DMS79 treated with DMSO at 0.1 percent for 48 hours (cell line): ENCODE measurements at regions not wholly inside any gene's neighbourhood (a gene's known extent, or its start where the extent isn't known, plus 50 kb on each side); places are given as distances from the start of the nearest gene placed in this dataset.
"Not testable (repeated sequence)": the region's sequence is repeated elsewhere in the genome, so short reads cannot be mapped to it uniquely, and the experiment has no call there.

Experiments used
- DNase-seq: peaks from one replicate; lab custom pipeline; 2025; lab: John Stamatoyannopoulos, UW

DNA sequence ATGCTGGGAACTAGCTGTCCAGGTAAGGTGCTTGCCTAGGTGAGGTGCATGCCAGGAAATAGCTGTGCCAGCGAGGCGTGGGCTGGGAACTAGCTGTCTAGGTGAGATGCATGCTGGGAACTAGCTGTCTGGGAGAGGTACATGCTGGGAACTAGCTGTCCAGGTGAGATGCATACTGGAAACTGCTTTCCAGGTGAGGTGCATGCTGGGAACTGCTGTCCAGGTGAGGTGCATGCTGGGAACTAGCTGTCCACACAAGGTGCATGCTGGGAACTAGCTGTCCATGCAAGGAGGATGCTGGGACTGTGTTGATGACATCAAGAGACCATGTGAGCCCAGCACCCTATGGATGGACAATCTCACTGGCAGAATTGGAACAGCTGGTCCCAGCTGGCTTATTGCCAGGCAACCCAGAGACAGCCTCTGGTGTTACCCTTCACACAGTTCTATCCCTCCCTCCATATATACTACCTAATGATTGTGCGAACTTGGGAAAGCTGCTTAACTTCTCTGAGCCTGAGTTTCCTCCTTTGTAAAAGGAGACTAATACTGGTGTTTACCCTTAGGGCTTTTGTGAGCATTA is 479.9 kb upstream of the RBFOX1 start:
- no peak for DNase-seq

DNA sequence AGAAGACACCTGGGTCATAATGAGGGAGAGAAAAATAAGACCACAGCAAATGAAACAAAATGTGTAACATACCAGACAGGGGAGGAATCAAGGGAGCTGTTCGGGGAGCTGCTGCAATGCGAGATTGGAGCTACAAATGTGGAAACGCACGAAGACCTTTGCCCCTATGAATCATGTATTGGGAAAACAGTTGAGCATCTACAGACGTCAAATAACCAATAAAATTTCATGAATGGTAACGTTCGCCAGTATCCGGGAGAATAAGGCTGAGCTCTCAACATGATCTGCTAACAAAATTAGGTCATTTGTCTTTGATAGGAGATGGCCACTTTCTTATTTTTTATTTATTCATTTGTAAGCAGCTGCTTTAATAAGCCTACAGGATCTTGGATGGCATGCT is 486.2 kb upstream of the RBFOX1 start:
- no peak for DNase-seq

DNA sequence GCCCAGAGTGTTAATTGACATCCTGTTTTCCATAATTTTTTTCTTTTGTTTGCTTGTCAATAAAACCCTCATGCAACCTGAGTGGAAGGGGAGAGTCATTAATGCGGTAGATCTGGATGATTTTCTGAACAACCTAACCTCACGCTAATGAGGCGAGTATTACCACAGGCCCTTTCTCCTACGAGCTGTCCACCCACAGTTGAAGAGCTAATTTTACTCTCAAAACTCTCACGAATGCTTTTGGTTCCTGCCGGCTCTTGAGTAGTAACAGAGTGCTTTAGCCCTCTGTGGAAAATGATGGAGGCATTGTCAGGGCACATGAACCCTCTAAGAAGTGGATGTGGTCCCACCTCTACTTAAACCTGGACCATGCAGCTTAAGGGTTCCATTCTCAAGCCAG is 491.3 kb upstream of the RBFOX1 start:
- DNase-seq: peak; percentile 10

GRCh38 chr16:6837722-6838121 is 494.9 kb upstream of the RBFOX1 start:
- DNase-seq: no peak

- DNase-seq: no peak
These were observed 495.9 kb upstream of the RBFOX1 start for GRCh38 chr16:6836766-6837165.

DNA sequence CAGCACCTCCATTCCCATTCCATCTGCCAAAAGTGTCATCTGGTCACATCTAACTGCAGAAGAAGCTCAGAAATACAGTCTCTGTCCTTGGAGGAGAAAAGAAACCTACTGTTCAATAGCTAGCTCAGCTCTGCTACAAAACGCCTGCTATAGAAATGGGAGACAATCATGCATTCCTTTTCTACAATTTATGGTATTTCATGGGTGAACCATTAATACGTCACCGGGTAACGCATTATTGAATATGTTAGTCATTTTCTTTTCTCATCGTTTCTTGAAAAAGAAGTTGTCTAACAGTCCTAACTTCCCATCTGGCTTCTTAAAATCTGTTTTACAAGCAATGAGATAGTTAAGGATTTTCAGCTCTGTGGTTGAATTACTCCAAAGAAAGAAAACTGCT is 496.7 kb upstream of the RBFOX1 start:
- no peak for DNase-seq

DNA sequence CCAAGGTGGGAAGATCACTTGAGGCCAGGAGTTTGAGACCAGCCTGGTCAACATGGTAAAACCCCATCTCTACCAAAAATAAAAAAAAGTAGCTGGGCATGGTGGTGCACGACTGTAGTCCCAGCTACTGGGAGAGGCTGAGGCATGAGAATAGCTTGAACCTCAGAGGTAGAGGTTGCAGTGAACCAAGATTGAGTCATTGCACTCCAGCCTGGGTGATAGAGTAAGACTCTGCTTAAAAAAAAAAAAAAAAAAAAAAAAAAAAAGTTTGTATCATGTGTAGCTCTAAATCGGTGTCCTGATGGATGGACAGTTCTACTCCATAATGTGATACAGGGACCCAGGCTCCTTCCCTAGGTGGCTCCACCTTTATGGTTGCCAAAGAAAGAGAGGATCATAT is 497.1 kb upstream of the RBFOX1 start:
- DNase-seq: no peak

- no peak for DNase-seq
These were observed 504.0 kb upstream of the RBFOX1 start for GRCh38 chr16:6828690-6829089.

- DNase-seq: no peak
These were observed 504.7 kb upstream of the RBFOX1 start for GRCh38 chr16:6827931-6828330.

DNA sequence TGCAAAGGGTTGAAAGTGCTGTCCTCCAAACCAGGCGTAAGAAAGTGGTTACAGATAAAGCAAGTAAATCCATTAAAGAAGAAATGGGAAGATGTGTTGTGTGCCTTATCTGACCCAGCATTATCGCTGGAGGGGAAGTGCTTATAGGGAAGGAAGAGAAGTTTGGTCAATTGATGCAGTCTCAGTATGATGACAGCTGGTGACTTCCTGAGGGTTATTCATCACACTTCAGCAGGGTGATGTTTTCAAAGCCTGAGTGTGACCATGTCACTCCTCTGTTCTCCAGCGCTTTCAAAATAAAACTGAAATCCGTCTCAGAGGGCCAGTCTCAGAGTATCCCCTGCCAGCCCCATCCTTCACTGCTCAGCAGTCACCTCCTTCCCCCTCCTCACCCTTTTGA is 505.4 kb upstream of the RBFOX1 start:
- DNase-seq: no peak

DNA sequence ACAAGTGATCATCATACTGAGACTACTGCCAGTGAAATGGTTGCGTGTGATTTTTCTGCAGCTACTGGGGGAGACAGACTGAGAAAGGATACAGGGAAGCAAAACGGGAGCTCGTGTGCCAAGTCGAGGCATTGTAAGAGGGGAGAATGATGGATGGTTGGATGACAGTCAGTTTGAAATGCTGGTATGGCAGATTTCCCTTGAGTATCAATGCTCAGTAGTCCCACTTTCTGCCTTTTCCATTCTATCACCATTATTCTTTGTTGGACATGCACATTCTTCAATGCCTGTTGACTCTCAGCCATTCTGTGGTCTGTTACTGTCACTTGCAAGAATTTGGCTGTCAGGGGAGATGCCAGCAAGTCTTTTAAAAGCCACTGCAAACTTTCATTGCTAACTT is 510.6 kb upstream of the RBFOX1 start:
- DNase-seq: no peak

DNA sequence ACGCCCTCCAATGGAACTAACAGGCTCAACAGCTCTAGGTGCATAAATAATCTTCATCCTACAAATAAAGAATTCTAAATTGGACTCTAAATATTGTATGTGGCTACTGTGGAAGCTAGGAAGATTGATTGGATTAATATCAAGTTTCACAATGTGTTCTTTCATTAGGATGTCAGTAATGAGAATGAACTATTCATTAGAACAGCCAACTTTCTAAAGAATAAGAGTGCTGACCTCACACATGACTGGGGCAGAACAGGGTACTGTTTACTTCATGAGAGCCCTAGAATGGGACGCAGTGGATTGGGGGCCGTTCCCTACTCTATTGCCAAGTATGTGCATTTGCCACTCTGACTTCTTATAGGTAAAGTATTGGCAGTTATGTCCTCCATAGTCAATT is 528.2 kb upstream of the RBFOX1 start:
- no peak for DNase-seq

- DNase-seq: no peak
These were observed 529.5 kb upstream of the RBFOX1 start for GRCh38 chr16:6803176-6803575.

GRCh38 chr16:6797223-6797622 is 535.4 kb upstream of the RBFOX1 start:
- no peak for DNase-seq

- DNase-seq: no peak
These were observed 555.0 kb upstream of the RBFOX1 start for GRCh38 chr16:6777624-6778023.

- DNase-seq: no peak
These were observed 556.9 kb upstream of the RBFOX1 start for GRCh38 chr16:6775712-6776111.

DNA sequence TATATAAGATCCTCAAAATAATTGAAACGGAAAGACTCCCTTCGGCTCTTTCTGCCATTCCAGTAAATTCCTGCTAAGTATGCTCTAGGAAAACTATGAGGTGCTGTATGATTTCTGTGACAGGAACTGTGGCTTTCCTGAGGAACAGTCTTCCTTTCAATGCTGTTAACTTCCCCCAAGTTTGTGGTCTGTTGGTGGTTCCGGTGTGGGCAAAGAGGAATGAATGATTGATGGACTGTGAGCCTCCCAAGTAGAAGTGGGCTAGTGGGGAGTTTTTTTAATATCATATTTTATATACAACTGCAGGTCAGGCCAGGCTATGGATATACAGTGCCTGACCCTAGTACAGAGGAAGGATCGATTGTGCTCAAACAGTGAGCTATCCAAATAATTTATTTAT is 560.7 kb upstream of the RBFOX1 start:
- no peak for DNase-seq

- DNase-seq: no peak
These were observed 579.1 kb upstream of the RBFOX1 start for GRCh38 chr16:6753553-6753952.

- DNase-seq: no peak
These were observed 581.5 kb upstream of the RBFOX1 start for GRCh38 chr16:6751191-6751590.

DNA sequence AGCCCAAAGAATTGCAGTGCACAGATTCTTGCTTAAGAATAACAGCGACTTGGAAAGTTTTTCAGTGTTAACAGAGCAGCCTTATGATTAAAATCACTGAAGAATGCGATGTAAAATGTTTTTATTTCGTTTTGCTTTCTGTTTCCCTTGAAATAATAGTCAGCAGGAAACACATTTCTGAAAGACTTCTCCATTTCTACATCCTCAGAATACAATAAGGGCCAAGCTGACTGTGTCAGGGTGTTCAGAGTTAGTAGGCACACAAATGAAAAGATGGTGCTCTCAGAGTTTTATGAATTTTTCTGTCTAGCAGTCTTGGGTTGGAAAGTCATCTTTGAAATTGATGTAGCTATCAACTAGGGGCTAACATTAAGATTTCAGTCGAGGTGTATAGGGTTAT is 582.9 kb upstream of the RBFOX1 start:
- DNase-seq: no peak

DNA sequence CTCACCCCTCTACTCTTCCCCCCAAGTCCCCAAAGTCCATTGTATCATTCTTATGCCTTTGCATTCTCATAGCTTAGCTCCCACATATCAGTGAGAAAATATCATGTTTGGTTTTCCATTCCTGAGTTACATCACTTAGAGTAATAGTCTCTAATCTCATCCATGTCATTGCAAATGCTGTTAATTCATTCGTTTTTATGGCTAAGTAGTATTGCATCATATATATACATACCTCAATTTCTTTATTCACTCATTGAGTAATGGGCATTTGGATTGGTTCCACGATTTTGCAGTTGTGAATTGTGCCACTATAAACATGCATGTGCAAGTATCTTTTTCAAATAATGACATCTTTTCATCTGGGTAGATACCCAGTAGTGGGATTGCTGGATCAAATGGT is 596.3 kb upstream of the RBFOX1 start:
- DNase-seq: not testable (repeated sequence)

DNA sequence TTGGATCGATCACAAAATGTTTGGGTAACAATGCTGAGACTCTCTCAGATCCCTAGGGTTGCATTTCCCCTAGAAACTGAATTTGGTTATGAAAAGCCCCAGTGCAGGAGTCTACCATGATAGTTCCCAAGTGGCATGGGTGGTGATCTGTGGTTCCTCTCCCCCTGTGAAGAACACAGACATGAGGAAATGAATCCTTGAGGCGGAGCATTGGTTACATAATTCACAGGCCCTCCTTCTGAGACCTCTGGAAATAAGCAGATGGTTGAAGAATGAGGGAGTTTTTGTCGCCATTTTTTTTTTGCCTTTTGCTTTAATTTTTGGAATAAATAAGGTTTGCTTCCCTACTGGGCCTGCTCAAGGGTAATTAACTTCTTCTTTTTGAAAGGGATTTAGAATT is 597.0 kb upstream of the RBFOX1 start:
- DNase-seq: no peak

- no peak for DNase-seq
These were observed 600.5 kb upstream of the RBFOX1 start for GRCh38 chr16:6732166-6732565.

GRCh38 chr16:6728381-6728780 is 604.3 kb upstream of the RBFOX1 start:
- no peak for DNase-seq

DNA sequence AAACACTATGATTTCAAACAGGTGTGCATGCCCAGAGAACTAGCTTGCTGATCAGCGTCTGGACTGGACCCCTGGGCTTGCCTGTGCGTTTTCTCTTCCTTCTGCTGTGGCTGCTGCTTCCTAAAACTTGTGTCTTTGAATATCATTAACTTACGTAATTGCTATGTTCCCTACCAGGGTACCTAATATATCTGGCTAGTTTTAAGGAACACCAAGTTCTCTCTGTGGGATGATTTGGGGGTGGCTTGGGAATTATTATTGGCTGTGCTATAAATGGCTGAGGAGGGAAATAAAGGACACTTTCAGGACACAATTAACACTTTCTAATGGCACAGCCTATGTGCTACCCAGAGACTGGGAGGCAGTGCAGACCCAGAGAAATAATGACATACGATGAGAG is 606.0 kb upstream of the RBFOX1 start:
- no peak for DNase-seq
